ENCODE measurements at regions not wholly inside any gene's neighbourhood (a gene's known extent, or its start where the extent isn't known, plus 50 kb on each side); places are given as distances from the start of the nearest gene placed in this dataset.

DNA sequence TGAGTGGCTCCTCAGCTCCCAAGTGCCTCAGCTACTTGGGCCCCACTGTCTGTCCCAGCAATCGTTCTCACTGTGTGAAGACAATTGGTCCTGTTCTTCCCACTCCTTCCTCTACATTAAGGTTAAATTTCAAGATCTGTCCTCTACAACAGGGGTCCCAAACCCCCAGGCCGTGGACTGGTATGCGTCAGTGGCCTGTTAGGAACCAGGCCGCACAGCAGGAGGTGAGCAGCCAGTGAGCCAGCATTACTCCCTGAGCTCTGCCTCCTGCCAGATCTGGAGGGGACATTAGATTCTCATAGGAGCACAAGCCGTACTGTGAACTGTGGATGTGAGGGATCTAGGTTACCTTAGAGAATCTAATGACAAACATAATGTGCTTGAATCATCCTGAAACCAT lies 376.9 kb upstream of the FZD8 start:
- H3K27ac ChIP-seq (ENCODE audit: insufficient read depth, low read depth, low read length) = no peak overlapping the region
- H3K79me2 ChIP-seq (ENCODE audit: control insufficient read depth, insufficient read depth, low read length) = no peaks in the 10 kb centered on the region
- no peaks in the 10 kb centered on the region for H4K20me1 ChIP-seq (replicated peaks; ENCODE audit: control insufficient read depth, extremely low read depth, insufficient read depth, low read length)
- TF ChIP-seq EZH2 (IDR thresholded peaks at IDR 0.05; ENCODE audit: borderline replicate concordance, low read depth, low read length, severe bottlenecking) (no peak), POLR2A (IDR thresholded peaks at IDR 0.05; ENCODE audit: low read depth, low read length) (no peak), POLR2AphosphoS5 (IDR thresholded peaks at IDR 0.05; ENCODE audit: insufficient read depth, low read depth, low read length) (no peak), JUN (IDR thresholded peaks at IDR 0.05; ENCODE audit: borderline replicate concordance, insufficient read depth, insufficient read length, low read depth) (no peak), FOS (IDR thresholded peaks at IDR 0.05; ENCODE audit: borderline replicate concordance, insufficient read depth, low read length) (no peak), MYC (IDR thresholded peaks at IDR 0.05; ENCODE audit: low read depth, low read length) (no peak), GATA2 (IDR thresholded peaks at IDR 0.05; ENCODE audit: insufficient read depth, insufficient read length, low read depth, low read length) (no peak)
- TF ChIP-seq, protein P1, sequence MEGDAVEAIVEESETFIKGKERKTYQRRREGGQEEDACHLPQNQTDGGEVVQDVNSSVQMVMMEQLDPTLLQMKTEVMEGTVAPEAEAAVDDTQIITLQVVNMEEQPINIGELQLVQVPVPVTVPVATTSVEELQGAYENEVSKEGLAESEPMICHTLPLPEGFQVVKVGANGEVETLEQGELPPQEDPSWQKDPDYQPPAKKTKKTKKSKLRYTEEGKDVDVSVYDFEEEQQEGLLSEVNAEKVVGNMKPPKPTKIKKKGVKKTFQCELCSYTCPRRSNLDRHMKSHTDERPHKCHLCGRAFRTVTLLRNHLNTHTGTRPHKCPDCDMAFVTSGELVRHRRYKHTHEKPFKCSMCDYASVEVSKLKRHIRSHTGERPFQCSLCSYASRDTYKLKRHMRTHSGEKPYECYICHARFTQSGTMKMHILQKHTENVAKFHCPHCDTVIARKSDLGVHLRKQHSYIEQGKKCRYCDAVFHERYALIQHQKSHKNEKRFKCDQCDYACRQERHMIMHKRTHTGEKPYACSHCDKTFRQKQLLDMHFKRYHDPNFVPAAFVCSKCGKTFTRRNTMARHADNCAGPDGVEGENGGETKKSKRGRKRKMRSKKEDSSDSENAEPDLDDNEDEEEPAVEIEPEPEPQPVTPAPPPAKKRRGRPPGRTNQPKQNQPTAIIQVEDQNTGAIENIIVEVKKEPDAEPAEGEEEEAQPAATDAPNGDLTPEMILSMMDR (IDR thresholded peaks at IDR 0.05; ENCODE audit: extremely low read depth in 1 of 2, insufficient read depth in 1 of 2, low read depth in 1 of 2, low read length in 2 of 2) = no peak
- TF ChIP-seq, protein P2, sequence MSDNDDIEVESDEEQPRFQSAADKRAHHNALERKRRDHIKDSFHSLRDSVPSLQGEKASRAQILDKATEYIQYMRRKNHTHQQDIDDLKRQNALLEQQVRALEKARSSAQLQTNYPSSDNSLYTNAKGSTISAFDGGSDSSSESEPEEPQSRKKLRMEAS (IDR thresholded peaks at IDR 0.05; ENCODE audit: insufficient read depth, insufficient read length) = no peak
- no peak overlapping the region for H2AFZ ChIP-seq (ENCODE audit: low read depth, low read length)
- intact Hi-C loops (cut with micrococcal nuclease) (no loop called here), dilution Hi-C loops (cut with MboI; ENCODE audit: extremely low pct_ligation_motif_present, low sequenced_read_pairs) (no loop called here)
- no peaks in the 10 kb centered on the region for H3K4me1 ChIP-seq (ENCODE audit: control insufficient read depth, extremely low read depth, insufficient read depth, low read length)
- ChIA-PET CTCF (no interaction called here), POLR2A (no interaction called here)
- H3K4me2 ChIP-seq (ENCODE audit: insufficient read depth, low read length) = no peak overlapping the region
- H3K9me1 ChIP-seq (replicated peaks; ENCODE audit: control insufficient read depth, extremely low read depth, insufficient read depth, low read length) = no peaks in the 10 kb centered on the region
- no TSS peak for BruUV-seq (replicated peaks)
- DNase-seq (ENCODE audit: low read depth, low spot score) (no peak), FAIRE-seq (no peak)
- H3K9me3 ChIP-seq (replicated peaks; ENCODE audit: control insufficient read depth, insufficient read depth, low read length) = no peaks in the 10 kb centered on the region
- no peak overlapping the region for H3K9ac ChIP-seq (replicated peaks; ENCODE audit: extremely low read depth, insufficient read depth, low read length)
- H3K4me3 ChIP-seq (replicated peaks in 1 of 3; ENCODE audit: insufficient read depth in 1 of 3, low read depth in 1 of 3, low read length in 3 of 3) = no peak overlapping the region
- no peaks in the 10 kb centered on the region for H3K27me3 ChIP-seq (ENCODE audit: control insufficient read depth in 2 of 2, insufficient read depth in 2 of 2, low read length in 2 of 2)
- no peaks in the 10 kb centered on the region for H3K36me3 ChIP-seq (ENCODE audit: control insufficient read depth in 2 of 2, extremely low read depth in 1 of 2, insufficient read depth in 2 of 2, low read length in 2 of 2)

Measured in endothelial cell of umbilical vein (primary cell).